ENCODE measurements at regions not wholly inside any gene's neighbourhood (a gene's known extent, or its start where the extent isn't known, plus 50 kb on each side); places are given as distances from the start of the nearest gene placed in this dataset.

DNA sequence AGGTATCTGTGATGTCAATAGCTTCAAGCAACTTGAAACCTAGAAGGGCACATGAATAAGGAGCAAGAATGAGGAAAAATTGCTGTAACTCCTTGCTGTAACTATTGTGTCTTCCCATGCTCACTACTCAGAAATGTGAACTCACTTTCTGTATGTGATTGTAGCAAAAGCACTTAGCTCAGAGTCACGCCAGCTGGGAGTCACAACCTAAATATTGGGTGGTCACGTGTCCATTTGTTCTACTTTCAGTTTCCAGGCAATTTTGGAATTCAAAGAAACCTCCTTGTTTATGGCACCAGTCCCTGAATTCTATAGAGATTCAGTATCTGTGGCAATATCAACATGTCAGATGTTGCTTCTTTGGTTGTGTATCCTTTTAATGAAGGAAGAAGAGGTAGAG lies 241.6 kb upstream of the AZI2 start:
- no peak overlapping the region for H3K27ac ChIP-seq
- TF ChIP-seq, protein P1, sequence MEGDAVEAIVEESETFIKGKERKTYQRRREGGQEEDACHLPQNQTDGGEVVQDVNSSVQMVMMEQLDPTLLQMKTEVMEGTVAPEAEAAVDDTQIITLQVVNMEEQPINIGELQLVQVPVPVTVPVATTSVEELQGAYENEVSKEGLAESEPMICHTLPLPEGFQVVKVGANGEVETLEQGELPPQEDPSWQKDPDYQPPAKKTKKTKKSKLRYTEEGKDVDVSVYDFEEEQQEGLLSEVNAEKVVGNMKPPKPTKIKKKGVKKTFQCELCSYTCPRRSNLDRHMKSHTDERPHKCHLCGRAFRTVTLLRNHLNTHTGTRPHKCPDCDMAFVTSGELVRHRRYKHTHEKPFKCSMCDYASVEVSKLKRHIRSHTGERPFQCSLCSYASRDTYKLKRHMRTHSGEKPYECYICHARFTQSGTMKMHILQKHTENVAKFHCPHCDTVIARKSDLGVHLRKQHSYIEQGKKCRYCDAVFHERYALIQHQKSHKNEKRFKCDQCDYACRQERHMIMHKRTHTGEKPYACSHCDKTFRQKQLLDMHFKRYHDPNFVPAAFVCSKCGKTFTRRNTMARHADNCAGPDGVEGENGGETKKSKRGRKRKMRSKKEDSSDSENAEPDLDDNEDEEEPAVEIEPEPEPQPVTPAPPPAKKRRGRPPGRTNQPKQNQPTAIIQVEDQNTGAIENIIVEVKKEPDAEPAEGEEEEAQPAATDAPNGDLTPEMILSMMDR (IDR thresholded peaks at IDR 0.05), result no peak
- no peak for TF ChIP-seq POLR2AphosphoS5 (IDR thresholded peaks at IDR 0.05)
- TF ChIP-seq EP300 (IDR thresholded peaks at IDR 0.05), result no peak
- no peak for TF ChIP-seq POLR2A (IDR thresholded peaks at IDR 0.05)
- H3K27me3 ChIP-seq, result no peaks in the 10 kb centered on the region

DNA sequence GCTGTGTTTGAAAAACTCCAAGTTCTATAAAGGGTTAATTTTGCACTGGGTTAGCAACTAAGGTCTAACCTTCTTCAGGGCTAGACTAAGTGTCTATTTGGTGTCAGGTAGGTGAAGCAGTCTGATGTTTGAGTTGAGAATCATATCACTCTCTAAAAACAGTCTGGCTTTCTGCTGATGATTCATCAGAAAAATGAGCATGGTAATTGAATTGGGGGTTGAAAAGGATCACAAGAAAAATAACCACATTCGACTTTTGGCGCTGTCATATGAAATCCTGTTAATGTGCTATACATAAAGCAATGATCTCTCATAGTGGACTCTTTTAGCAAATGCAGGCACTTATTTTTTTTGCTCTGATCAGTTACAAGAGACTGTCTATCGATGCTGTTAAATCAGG lies 242.2 kb upstream of the AZI2 start:
- Histone ChIP-seq H3K27ac (no peak overlapping the region), H3K4me3 (no peak overlapping the region), H3K27me3 (no peaks in the 10 kb centered on the region), H3K9me3 (no peaks in the 10 kb centered on the region), H3K36me3 (no peaks in the 10 kb centered on the region), H3K4me1 (no peaks in the 10 kb centered on the region)
- DNase-seq (ENCODE audit: low spot score in 2 of 2), result no peak
- WGBS, result 66% methylated on average over 3 of the region's 3 CpGs
- no peak for TF ChIP-seq EP300 (IDR thresholded peaks at IDR 0.05)
- no peak for TF ChIP-seq POLR2A (IDR thresholded peaks at IDR 0.05)
- TF ChIP-seq POLR2AphosphoS5 (IDR thresholded peaks at IDR 0.05), result no peak
- TF ChIP-seq, protein P1 (IDR thresholded peaks at IDR 0.05), result no peak

More for the DNA sequence above, 241.6 kb upstream of the AZI2 start:
- H3K4me1 ChIP-seq, result no peaks in the 10 kb centered on the region
- no peaks in the 10 kb centered on the region for H3K9me3 ChIP-seq
- WGBS, result 59% methylated on average over 2 of the region's 2 CpGs
- H3K4me3 ChIP-seq, result no peak overlapping the region
- DNase-seq (ENCODE audit: low spot score in 2 of 2), result no peak
- H3K36me3 ChIP-seq, result no peaks in the 10 kb centered on the region

DNA sequence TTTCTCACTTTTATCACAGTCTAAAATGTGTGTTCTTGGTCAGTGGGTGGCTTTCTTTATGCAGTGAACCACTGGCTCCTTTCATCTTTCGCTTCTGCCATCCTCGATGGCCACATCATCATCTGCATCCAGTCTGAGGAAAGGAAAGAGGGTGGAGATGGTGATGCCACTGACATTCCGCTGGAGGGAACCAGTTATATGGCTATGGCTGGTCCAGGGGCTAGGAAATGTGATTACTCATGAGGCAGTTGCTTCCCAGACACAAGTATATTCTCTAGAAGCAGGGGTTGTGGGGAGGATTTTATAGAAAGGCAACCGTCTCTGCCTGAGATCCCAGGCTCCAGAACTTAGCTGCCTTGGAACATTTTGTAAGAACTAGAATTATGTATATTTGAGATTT lies 246.7 kb upstream of the AZI2 start:
- WGBS, result 88% methylated on average over 4 of the region's 4 CpGs

GRCh38 chr3:28597452-28597851 lies 248.8 kb upstream of the AZI2 start:
- TF ChIP-seq EP300 (IDR thresholded peaks at IDR 0.05) (no peak), POLR2A (IDR thresholded peaks at IDR 0.05) (no peak), POLR2AphosphoS5 (IDR thresholded peaks at IDR 0.05) (no peak)
- TF ChIP-seq, protein P1 (IDR thresholded peaks at IDR 0.05), result no peak
- no peaks in the 10 kb centered on the region for H3K36me3 ChIP-seq
- H3K27me3 ChIP-seq, result no peaks in the 10 kb centered on the region
- H3K4me3 ChIP-seq, result no peak overlapping the region
- DNase-seq (ENCODE audit: low spot score in 2 of 2), result no peak
- no peaks in the 10 kb centered on the region for H3K9me3 ChIP-seq
- no peak overlapping the region for H3K27ac ChIP-seq
- 94% methylated on average over 6 of the region's 6 CpGs for WGBS
- no peaks in the 10 kb centered on the region for H3K4me1 ChIP-seq

More for the DNA sequence above, 246.7 kb upstream of the AZI2 start:
- Histone ChIP-seq H3K4me1 (no peaks in the 10 kb centered on the region), H3K9me3 (no peaks in the 10 kb centered on the region), H3K27me3 (no peaks in the 10 kb centered on the region), H3K4me3 (no peak overlapping the region), H3K27ac (no peak overlapping the region), H3K36me3 (no peaks in the 10 kb centered on the region)
- no peak for DNase-seq (ENCODE audit: low spot score in 2 of 2)
- TF ChIP-seq EP300 (IDR thresholded peaks at IDR 0.05) (no peak), POLR2AphosphoS5 (IDR thresholded peaks at IDR 0.05) (no peak), POLR2A (IDR thresholded peaks at IDR 0.05) (no peak)
- TF ChIP-seq, protein P1 (IDR thresholded peaks at IDR 0.05), result no peak

DNA sequence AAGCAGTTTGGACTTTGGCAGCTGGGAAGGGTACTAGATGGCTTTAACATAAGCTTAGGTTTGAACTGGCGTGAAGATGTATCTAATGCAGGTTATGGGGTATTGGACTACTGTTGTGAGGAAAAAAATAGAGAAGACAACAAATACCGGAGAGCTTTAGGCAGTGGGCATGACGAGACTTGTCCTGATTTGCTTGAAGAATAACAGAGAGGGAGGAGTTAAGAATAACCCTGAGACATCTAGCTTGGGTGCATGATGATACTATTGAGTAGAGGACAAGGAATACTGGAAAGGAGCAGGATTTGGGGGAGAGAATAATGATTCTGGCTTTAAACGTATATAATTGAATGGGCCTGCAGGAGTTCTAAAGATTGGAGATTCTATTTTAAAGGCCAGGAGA lies 249.5 kb upstream of the AZI2 start:
- Histone ChIP-seq H3K4me3 (no peak overlapping the region), H3K36me3 (no peaks in the 10 kb centered on the region), H3K27me3 (no peaks in the 10 kb centered on the region), H3K9me3 (no peaks in the 10 kb centered on the region), H3K27ac (no peak overlapping the region), H3K4me1 (no peaks in the 10 kb centered on the region)
- DNase-seq (ENCODE audit: low spot score in 2 of 2), result no peak
- TF ChIP-seq, protein P1 (IDR thresholded peaks at IDR 0.05), result no peak
- TF ChIP-seq POLR2AphosphoS5 (IDR thresholded peaks at IDR 0.05), result no peak
- TF ChIP-seq EP300 (IDR thresholded peaks at IDR 0.05), result no peak
- TF ChIP-seq POLR2A (IDR thresholded peaks at IDR 0.05), result no peak
- WGBS, result 75% methylated on average over 4 of the region's 4 CpGs
